ENCODE measurements at regions not wholly inside any gene's neighbourhood (a gene's known extent, or its start where the extent isn't known, plus 50 kb on each side); places are given as distances from the start of the nearest gene placed in this dataset.

DNA sequence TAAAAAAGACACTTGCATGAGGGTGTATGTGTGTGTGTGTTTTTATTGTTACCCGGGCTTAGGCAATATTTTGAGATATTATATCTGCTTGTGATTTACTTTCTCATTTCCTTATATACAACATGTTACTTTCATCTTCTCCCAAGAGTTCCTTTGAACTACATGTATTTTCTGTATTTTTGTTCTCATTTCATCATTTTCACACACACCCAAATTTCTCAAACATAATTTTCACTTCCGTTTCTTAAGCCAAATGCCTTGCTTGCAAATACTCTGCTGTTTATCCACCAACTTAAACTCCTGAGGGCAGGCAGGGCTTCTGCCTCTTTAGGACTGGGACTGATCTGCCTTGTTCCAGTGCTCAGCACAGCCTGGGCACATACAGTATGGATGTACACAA, 69.3 kb upstream of the FYN start:
- no peaks in the 10 kb centered on the region for H3K36me3 ChIP-seq (ENCODE audit: control insufficient read depth, insufficient read depth, low read length)
- no peaks in the 10 kb centered on the region for H3K79me2 ChIP-seq (ENCODE audit: control insufficient read depth, insufficient read depth, low read length)
- TF ChIP-seq, protein P1, sequence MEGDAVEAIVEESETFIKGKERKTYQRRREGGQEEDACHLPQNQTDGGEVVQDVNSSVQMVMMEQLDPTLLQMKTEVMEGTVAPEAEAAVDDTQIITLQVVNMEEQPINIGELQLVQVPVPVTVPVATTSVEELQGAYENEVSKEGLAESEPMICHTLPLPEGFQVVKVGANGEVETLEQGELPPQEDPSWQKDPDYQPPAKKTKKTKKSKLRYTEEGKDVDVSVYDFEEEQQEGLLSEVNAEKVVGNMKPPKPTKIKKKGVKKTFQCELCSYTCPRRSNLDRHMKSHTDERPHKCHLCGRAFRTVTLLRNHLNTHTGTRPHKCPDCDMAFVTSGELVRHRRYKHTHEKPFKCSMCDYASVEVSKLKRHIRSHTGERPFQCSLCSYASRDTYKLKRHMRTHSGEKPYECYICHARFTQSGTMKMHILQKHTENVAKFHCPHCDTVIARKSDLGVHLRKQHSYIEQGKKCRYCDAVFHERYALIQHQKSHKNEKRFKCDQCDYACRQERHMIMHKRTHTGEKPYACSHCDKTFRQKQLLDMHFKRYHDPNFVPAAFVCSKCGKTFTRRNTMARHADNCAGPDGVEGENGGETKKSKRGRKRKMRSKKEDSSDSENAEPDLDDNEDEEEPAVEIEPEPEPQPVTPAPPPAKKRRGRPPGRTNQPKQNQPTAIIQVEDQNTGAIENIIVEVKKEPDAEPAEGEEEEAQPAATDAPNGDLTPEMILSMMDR (conservative IDR thresholded peaks at IDR 0.05 in 1 of 2, IDR thresholded peaks at IDR 0.05 in 1 of 2; ENCODE audit: low read depth in 1 of 2, low read length in 2 of 2), result no peak
- TF ChIP-seq EZH2 (IDR thresholded peaks at IDR 0.05; ENCODE audit: low read length, missing control alignments), result no peak
- H3K9me3 ChIP-seq (ENCODE audit: control insufficient read depth, insufficient read depth, low read depth, low read length), result no peaks in the 10 kb centered on the region
- H3K27me3 ChIP-seq (ENCODE audit: control insufficient read depth, insufficient read depth, low read length), result no peaks in the 10 kb centered on the region
- H3K4me2 ChIP-seq (ENCODE audit: extremely low read depth, insufficient read depth, low read length), result no peak overlapping the region
- H3K4me3 ChIP-seq (replicated peaks in 1 of 4; ENCODE audit: control extremely low read depth in 1 of 4, insufficient read depth in 1 of 4, low read depth in 3 of 4, low read length in 4 of 4), result no peak overlapping the region
- no peak overlapping the region for H3K27ac ChIP-seq (ENCODE audit: insufficient read depth, low read length)
- no peak for DNase-seq (ENCODE audit: low read depth in 2 of 2)
- no peak overlapping the region for H3K9ac ChIP-seq (ENCODE audit: insufficient read depth, low read length)
- peaks cover 6% of the 10 kb centered on the region for H3K4me1 ChIP-seq (ENCODE audit: control insufficient read depth, extremely low read depth, insufficient read depth, low read length)
- H2AFZ ChIP-seq (ENCODE audit: low read length), result no peak overlapping the region
- H4K20me1 ChIP-seq (ENCODE audit: control insufficient read depth, extremely low read depth, insufficient read depth, low read length), result no peaks in the 10 kb centered on the region

DNA sequence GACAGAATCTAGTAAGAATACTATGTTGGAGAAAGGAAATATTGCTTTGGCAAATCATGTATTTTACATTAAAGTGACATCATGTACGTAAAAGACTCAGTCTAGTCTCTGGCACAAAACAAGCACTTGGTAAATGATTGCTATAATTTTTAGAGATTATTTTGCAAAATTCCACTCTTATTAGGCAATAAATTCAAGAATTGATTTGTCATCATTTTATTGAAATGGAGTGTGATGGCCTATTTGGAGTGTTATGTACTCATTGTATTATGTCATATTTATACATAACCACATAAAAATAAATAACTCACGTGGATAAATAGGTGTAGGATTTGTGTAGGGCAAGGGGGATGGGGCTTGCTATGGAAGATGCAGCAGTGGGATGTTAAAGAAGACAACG, 70.0 kb upstream of the FYN start:
- Histone ChIP-seq H3K9me3 (ENCODE audit: control insufficient read depth, insufficient read depth, low read depth, low read length) (no peaks in the 10 kb centered on the region), H3K4me2 (ENCODE audit: extremely low read depth, insufficient read depth, low read length) (no peak overlapping the region), H4K20me1 (ENCODE audit: control insufficient read depth, extremely low read depth, insufficient read depth, low read length) (no peaks in the 10 kb centered on the region), H3K4me3 (replicated peaks in 1 of 4; ENCODE audit: control extremely low read depth in 1 of 4, insufficient read depth in 1 of 4, low read depth in 3 of 4, low read length in 4 of 4) (no peak overlapping the region), H3K27ac (ENCODE audit: insufficient read depth, low read length) (no peak overlapping the region), H3K4me1 (ENCODE audit: control insufficient read depth, extremely low read depth, insufficient read depth, low read length) (peaks cover 6% of the 10 kb centered on the region), H2AFZ (ENCODE audit: low read length) (no peak overlapping the region), H3K36me3 (ENCODE audit: control insufficient read depth, insufficient read depth, low read length) (no peaks in the 10 kb centered on the region), H3K9ac (ENCODE audit: insufficient read depth, low read length) (no peak overlapping the region), H3K27me3 (ENCODE audit: control insufficient read depth, insufficient read depth, low read length) (no peaks in the 10 kb centered on the region), H3K79me2 (ENCODE audit: control insufficient read depth, insufficient read depth, low read length) (no peaks in the 10 kb centered on the region)
- no peak for DNase-seq (ENCODE audit: low read depth in 2 of 2)
- no peak for TF ChIP-seq EZH2 (IDR thresholded peaks at IDR 0.05; ENCODE audit: low read length, missing control alignments)
- TF ChIP-seq, protein P1 (conservative IDR thresholded peaks at IDR 0.05 in 1 of 2, IDR thresholded peaks at IDR 0.05 in 1 of 2; ENCODE audit: low read depth in 1 of 2, low read length in 2 of 2), result no peak

DNA sequence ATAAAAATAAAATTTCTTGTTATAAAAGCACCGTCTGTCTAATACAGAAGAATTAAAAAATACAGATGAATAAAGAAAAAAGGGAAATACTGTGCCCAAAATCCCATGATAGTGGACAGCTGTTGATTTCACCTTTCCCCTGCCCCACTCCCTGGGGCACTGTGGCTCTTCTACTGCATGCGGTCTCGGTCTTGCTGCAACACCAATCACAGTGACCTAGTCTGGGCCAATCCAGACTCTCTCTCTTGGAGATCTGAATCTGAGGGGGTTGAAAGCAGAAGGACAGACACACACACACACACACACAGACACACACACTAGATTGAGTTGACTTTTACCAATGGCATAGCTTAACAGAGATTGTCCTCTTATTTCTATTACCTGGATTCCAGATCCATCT, 70.5 kb upstream of the FYN start:
- no peak overlapping the region for H3K4me3 ChIP-seq (replicated peaks in 1 of 4; ENCODE audit: control extremely low read depth in 1 of 4, insufficient read depth in 1 of 4, low read depth in 3 of 4, low read length in 4 of 4)
- H3K9me3 ChIP-seq (ENCODE audit: control insufficient read depth, insufficient read depth, low read depth, low read length), result no peaks in the 10 kb centered on the region
- H3K4me2 ChIP-seq (ENCODE audit: extremely low read depth, insufficient read depth, low read length), result no peak overlapping the region
- no peak overlapping the region for H3K9ac ChIP-seq (ENCODE audit: insufficient read depth, low read length)
- no peaks in the 10 kb centered on the region for H3K27me3 ChIP-seq (ENCODE audit: control insufficient read depth, insufficient read depth, low read length)
- no peaks in the 10 kb centered on the region for H3K79me2 ChIP-seq (ENCODE audit: control insufficient read depth, insufficient read depth, low read length)
- TF ChIP-seq EZH2 (IDR thresholded peaks at IDR 0.05; ENCODE audit: low read length, missing control alignments), result no peak
- TF ChIP-seq, protein P1 (conservative IDR thresholded peaks at IDR 0.05 in 1 of 2, IDR thresholded peaks at IDR 0.05 in 1 of 2; ENCODE audit: low read depth in 1 of 2, low read length in 2 of 2), result no peak
- no peak overlapping the region for H3K27ac ChIP-seq (ENCODE audit: insufficient read depth, low read length)
- H3K36me3 ChIP-seq (ENCODE audit: control insufficient read depth, insufficient read depth, low read length), result no peaks in the 10 kb centered on the region
- no peak for DNase-seq (ENCODE audit: low read depth in 2 of 2)
- no peak overlapping the region for H2AFZ ChIP-seq (ENCODE audit: low read length)
- no peaks in the 10 kb centered on the region for H4K20me1 ChIP-seq (ENCODE audit: control insufficient read depth, extremely low read depth, insufficient read depth, low read length)
- peaks cover 3% of the 10 kb centered on the region for H3K4me1 ChIP-seq (ENCODE audit: control insufficient read depth, extremely low read depth, insufficient read depth, low read length)

Measured in fibroblast of lung (primary cell).